H1 (cell line): ENCODE measurements at regions not wholly inside any gene's neighbourhood (a gene's known extent, or its start where the extent isn't known, plus 50 kb on each side); places are given as distances from the start of the nearest gene placed in this dataset.

Source experiments
- CTCF ChIA-PET: fragments of 300-600 bp; sonication (Branson Sonifier 250); formaldehyde crosslinking; loops from one replicate; lab custom pipeline; 2021; ENCODE audit not compliant: partially characterized antibody; lab: Charles Lee
- POLR2A ChIA-PET: fragments of 300-600 bp; sonication (Branson Sonifier 250); formaldehyde crosslinking; loops from one replicate; lab custom pipeline; 2021; ENCODE audit warnings: inconsistent platforms; ENCODE audit not compliant: partially characterized antibody; lab: Charles Lee
- DNase-seq, 2 experiments: peaks; one replicate each; pipeline versions ENCODE4 v3.0.0 to v3.0.0-alpha.2; 2010 to 2022; ENCODE audit warnings: low spot score in 2 of 2, low read depth in 1 of 2, mixed read lengths in 1 of 2
- FAIRE-seq: peaks from 2 replicates; lab custom pipeline; 2011; peaks lifted over from hg19 to GRCh38; lab: Jason Lieb, UNC
- H2AFZ ChIP-seq: 2 replicates; pipeline ENCODE4 v1.8.1; 2012; ENCODE audit warnings: low read length, inconsistent platforms
- H2AK5ac ChIP-seq: 2 replicates; pipeline ENCODE4 v1.6.1; 2013; ENCODE audit warnings: low read depth, low read length
- H2BK120ac ChIP-seq: replicated peaks from 2 replicates; pipeline ENCODE3; 2013; ENCODE audit warnings: low read depth, low read length, inconsistent platforms
- H2BK12ac ChIP-seq: 2 replicates; pipeline ENCODE4 v1.6.1; 2013; ENCODE audit warnings: low read depth, low read length
- H2BK15ac ChIP-seq: 2 replicates; pipeline ENCODE4 v1.6.1; 2013; ENCODE audit warnings: low read length
- H2BK20ac ChIP-seq: 2 replicates; pipeline ENCODE4 v1.6.1; 2013; ENCODE audit warnings: low read length
- H2BK5ac ChIP-seq: 2 replicates; pipeline ENCODE4 v1.6.1; 2013; ENCODE audit warnings: low read depth, low read length
- H3K14ac ChIP-seq: 2 replicates; pipeline ENCODE4 v1.6.1; 2013; ENCODE audit warnings: inconsistent platforms; ENCODE audit not compliant: insufficient read length
- H3K18ac ChIP-seq: 2 replicates; pipeline ENCODE4 v1.6.1; 2013; ENCODE audit warnings: low read length; ENCODE audit errors: extremely low read depth
- H3K23ac ChIP-seq: 2 replicates; pipeline ENCODE4 v1.6.1; 2013; ENCODE audit warnings: inconsistent platforms; ENCODE audit not compliant: insufficient read length
- H3K23me2 ChIP-seq: 2 replicates; pipeline ENCODE4 v1.6.1; 2013; ENCODE audit warnings: low read depth, low read length
- H3K27ac ChIP-seq: 2 replicates; pipeline ENCODE4 v1.6.1; 2011; ENCODE audit warnings: low read depth, low read length, inconsistent platforms
- H3K27me3 ChIP-seq, 4 experiments: replicated peaks in 1 of 4; 1 replicate in 1 of 4; 2 replicates in 3 of 4; pipeline versions ENCODE4 v1.6.1 to v1.8.1; 2011 to 2013; ENCODE audit warnings: low read length in 3 of 4, mild to moderate bottlenecking in 3 of 4, inconsistent platforms in 2 of 4, mixed read lengths in 2 of 4, moderate library complexity in 1 of 4; ENCODE audit not compliant: control insufficient read depth in 3 of 4, insufficient read depth in 3 of 4; ENCODE audit errors: extremely low read depth in 1 of 4
- H3K36me3 ChIP-seq, 4 experiments: 2 replicates each; pipeline versions ENCODE4 v1.6.1 to v1.8.1; 2011 to 2013; ENCODE audit warnings: mild to moderate bottlenecking in 4 of 4, low read length in 3 of 4, moderate library complexity in 2 of 4, control low read depth in 1 of 4, inconsistent platforms in 1 of 4; ENCODE audit not compliant: insufficient read depth in 4 of 4, control insufficient read depth in 2 of 4
- H3K4ac ChIP-seq: replicated peaks from 2 replicates; pipeline ENCODE3; 2013; ENCODE audit warnings: low read length, low read depth, mixed read lengths, inconsistent platforms; ENCODE audit not compliant: insufficient read length
- H3K4me1 ChIP-seq, 4 experiments: replicated peaks in 1 of 4; 1 replicate in 1 of 4; 2 replicates in 3 of 4; pipeline versions ENCODE4 v1.6.1 to v1.8.1; 2011 to 2013; ENCODE audit warnings: low read length in 3 of 4, inconsistent platforms in 2 of 4, mixed read lengths in 1 of 4; ENCODE audit not compliant: insufficient read depth in 4 of 4, control insufficient read depth in 3 of 4
- H3K4me2 ChIP-seq, 2 experiments: 2 replicates each; pipeline versions ENCODE4 v1.6.1 to v1.8.1; 2011 to 2013; ENCODE audit warnings: low read depth in 2 of 2, low read length in 2 of 2, control low read depth in 1 of 2, inconsistent platforms in 1 of 2, mild to moderate bottlenecking in 1 of 2; ENCODE audit not compliant: insufficient read depth in 1 of 2
- H3K4me3 ChIP-seq, 4 experiments: fragments of 200-600, 300-600 bp in 1 of 4; sonication (generic), shearing (Covaris generic), sonication (Bioruptor Twin) in 1 of 4; 2 replicates each; pipeline versions ENCODE4 v1.5.1 to v1.8.1; 2011 to 2016; ENCODE audit warnings: low read length in 4 of 4, low read depth in 3 of 4, control low read depth in 2 of 4, inconsistent platforms in 2 of 4, mild to moderate bottlenecking in 2 of 4, mixed read lengths in 1 of 4, moderate library complexity in 1 of 4; ENCODE audit not compliant: insufficient read depth in 2 of 4; ENCODE audit errors: extremely low read depth in 1 of 4
- H3K56ac ChIP-seq: replicated peaks from 2 replicates; pipeline ENCODE3; 2013; ENCODE audit warnings: low read depth, mild to moderate bottlenecking, mixed read lengths, low read length, inconsistent platforms; ENCODE audit not compliant: insufficient read length
- H3K79me1 ChIP-seq: 2 replicates; pipeline ENCODE4 v1.6.1; 2013; ENCODE audit warnings: low read depth, low read length, control low read depth
- H3K79me2 ChIP-seq, 2 experiments: 2 replicates each; pipeline versions ENCODE4 v1.6.1 to v1.8.1; 2012 to 2013; ENCODE audit warnings: low read length in 2 of 2, mild to moderate bottlenecking in 2 of 2, inconsistent platforms in 1 of 2; ENCODE audit not compliant: insufficient read depth in 2 of 2, control insufficient read depth in 1 of 2
- H3K9ac ChIP-seq, 4 experiments: replicated peaks in 1 of 4; 1 replicate in 1 of 4; 2 replicates in 3 of 4; pipeline versions ENCODE4 v1.6.1 to v1.8.1; 2011 to 2013; ENCODE audit warnings: low read depth in 3 of 4, low read length in 3 of 4, control low read depth in 2 of 4, mild to moderate bottlenecking in 2 of 4, moderate library complexity in 2 of 4, inconsistent platforms in 1 of 4; ENCODE audit errors: extremely low read depth in 1 of 4
- H3K9me3 ChIP-seq, 2 experiments: 2 replicates each; pipeline versions ENCODE4 v1.6.1 to v1.8.1; 2012 to 2013; ENCODE audit warnings: mild to moderate bottlenecking in 2 of 2, moderate library complexity in 2 of 2, control low read depth in 1 of 2, inconsistent platforms in 1 of 2, low read depth in 1 of 2, low read length in 1 of 2, mixed read lengths in 1 of 2; ENCODE audit not compliant: insufficient read depth in 2 of 2
- H4K20me1 ChIP-seq, 2 experiments: replicated peaks in 1 of 2; 2 replicates each; pipeline versions ENCODE3 to v1.8.1; 2011 to 2013; ENCODE audit warnings: inconsistent platforms in 2 of 2, low read length in 2 of 2, mild to moderate bottlenecking in 1 of 2; ENCODE audit not compliant: insufficient read depth in 2 of 2, control insufficient read depth in 1 of 2
- H4K5ac ChIP-seq: 2 replicates; pipeline ENCODE4 v1.6.1; 2013; ENCODE audit warnings: low read length, low read depth, mixed read lengths, inconsistent platforms; ENCODE audit not compliant: insufficient read length
- H4K8ac ChIP-seq: 2 replicates; pipeline ENCODE4 v1.8.0; 2013; ENCODE audit warnings: mild to moderate bottlenecking, moderate library complexity, low read length, inconsistent platforms; ENCODE audit not compliant: insufficient read depth; ENCODE audit errors: extremely low read depth
- H4K91ac ChIP-seq: replicated peaks from 2 replicates; pipeline ENCODE3; 2013; ENCODE audit warnings: low read length, mixed read lengths, inconsistent platforms; ENCODE audit not compliant: insufficient read length
- CHD1 ChIP-seq: IDR thresholded peaks from 2 replicates; pipeline ENCODE4 v1.6.1; 2012; ENCODE audit warnings: low read depth, low read length, improper control_type of control experiment
- CHD2 ChIP-seq: IDR thresholded peaks from 2 replicates; pipeline ENCODE4 v1.6.1; 2012; ENCODE audit warnings: low read length, improper control_type of control experiment
- EP300 ChIP-seq, 2 experiments: IDR thresholded peaks; 1 replicate in 1 of 2; 2 replicates in 1 of 2; pipeline ENCODE4 v1.6.1; 2011 to 2012; ENCODE audit warnings: low read depth in 2 of 2, low read length in 2 of 2, mild to moderate bottlenecking in 2 of 2, borderline replicate concordance in 1 of 2, inconsistent platforms in 1 of 2, moderate library complexity in 1 of 2
- KDM4A ChIP-seq: IDR thresholded peaks from one replicate; pipeline ENCODE4 v1.7.1; 2012; ENCODE audit warnings: low read depth, mild to moderate bottlenecking, moderate library complexity, low read length, inconsistent platforms; ENCODE audit not compliant: severe bottlenecking
- NRF1 ChIP-seq: IDR thresholded peaks from 2 replicates; pipeline ENCODE4 v1.6.1; 2011; ENCODE audit warnings: mild to moderate bottlenecking, low read depth, low read length, improper control_type of control experiment
- PHF8 ChIP-seq: fragments of 200-600 bp; sonication (generic); conservative IDR thresholded peaks from 2 replicates; pipeline ENCODE4 v1.7.1; 2012; ENCODE audit warnings: low read depth, mild to moderate bottlenecking, inconsistent platforms, low read length, moderate library complexity
- POLR2A ChIP-seq, 2 experiments: IDR thresholded peaks; 1 replicate in 1 of 2; 2 replicates in 1 of 2; pipeline ENCODE4 v1.6.1; 2011; ENCODE audit warnings: low read depth in 2 of 2, low read length in 2 of 2, mild to moderate bottlenecking in 2 of 2; ENCODE audit errors: control extremely low read depth in 1 of 2
- SIRT6 ChIP-seq: IDR thresholded peaks from one replicate; pipeline ENCODE4 v1.7.1; 2012; ENCODE audit warnings: low read length, inconsistent platforms
- SP1 ChIP-seq: IDR thresholded peaks from 2 replicates; pipeline ENCODE4 v1.6.1; 2011; ENCODE audit warnings: low read depth, low read length
- TAF7 ChIP-seq: optimal IDR thresholded peaks from 2 replicates; pipeline ENCODE3; 2011; ENCODE audit warnings: low read depth, mild to moderate bottlenecking, inconsistent platforms, low read length, moderate library complexity, borderline replicate concordance
- whole genome bisulfite sequencing, 2 experiments: shearing (Covaris generic) in 1 of 2; methylation state at CpG; one replicate each; pipeline versions ENCODE4 v1.1.6 to v1.1.7; 2013 to 2015; ENCODE audit warnings: low lambda C conversion rate in 2 of 2, mixed read lengths in 2 of 2, inconsistent platforms in 1 of 2, low coverage in 1 of 2, missing lambda C conversion rate in 1 of 2; ENCODE audit not compliant: insufficient replicate concordance in 2 of 2, insufficient coverage in 1 of 2, insufficient read length in 1 of 2; ENCODE audit errors: extremely low coverage in 1 of 2, missing lambda C conversion rate in 1 of 2; 5-methylcytosine and 5-hydroxymethylcytosine counted together

GRCh38 chr13:24081387-24081786 lies 79.1 kb upstream of the SPATA13 start:
- ChIA-PET POLR2A (no interaction called here), CTCF (interaction anchor here (0.7 to 1.2 kb wide), 3 partner anchors 9 to 147 kb away, joined by 3 to 5 read pairs (median 3); no protein-coding TSS in a partner anchor)
- H2AFZ ChIP-seq = no peak overlapping the region
- H3K23ac ChIP-seq = no peak overlapping the region
- H3K18ac ChIP-seq = no peak overlapping the region
- no peak overlapping the region for H2AK5ac ChIP-seq
- TF ChIP-seq CHD2 (no peak), POLR2A (IDR thresholded peaks at IDR 0.05; ENCODE audit: control extremely low read depth in 1 of 2, low read depth in 2 of 2, low read length in 2 of 2) (no peak), SP1 (no peak), NRF1 (no peak), TAF7 (no peak), EP300 (IDR thresholded peaks at IDR 0.05; ENCODE audit: borderline replicate concordance in 1 of 2, low read depth in 2 of 2, low read length in 2 of 2) (no peak), PHF8 (no peak), CHD1 (no peak), SIRT6 (no peak), KDM4A (no peak)
- 83% methylated on average over 2 of the region's 2 CpGs; no CpG with 5 or more reads in 1 of the 2 experiments for WGBS, 2 experiments
- no peak overlapping the region for H4K5ac ChIP-seq
- H2BK5ac ChIP-seq = no peak overlapping the region
- no peak overlapping the region for H2BK20ac ChIP-seq
- no peak overlapping the region for H4K91ac ChIP-seq
- H3K56ac ChIP-seq = no peak overlapping the region
- H3K4ac ChIP-seq = no peak overlapping the region
- no peak overlapping the region for H2BK15ac ChIP-seq
- H3K9ac ChIP-seq = no peak overlapping the region
- H4K20me1 ChIP-seq = no peaks in the 10 kb centered on the region
- DNase-seq (no peak), FAIRE-seq (no peak)
- H3K4me3 ChIP-seq = no peak overlapping the region
- H3K4me2 ChIP-seq = no peak overlapping the region
- H3K23me2 ChIP-seq = no peaks in the 10 kb centered on the region; the same call in 1 of the 2 replicates
- H3K79me2 ChIP-seq = no peaks in the 10 kb centered on the region
- H3K27me3 ChIP-seq = no peaks in the 10 kb centered on the region
- no peak overlapping the region for H3K27ac ChIP-seq
- H3K14ac ChIP-seq = no peak overlapping the region
- H3K9me3 ChIP-seq = no peaks in the 10 kb centered on the region
- H3K4me1 ChIP-seq = peaks cover 3 to 12% (median 6%) of the 10 kb centered on the region in 4 experiments
- no peak overlapping the region for H4K8ac ChIP-seq
- H3K36me3 ChIP-seq = no peaks in the 10 kb centered on the region
- no peaks in the 10 kb centered on the region for H3K79me1 ChIP-seq
- no peak overlapping the region for H2BK120ac ChIP-seq
- no peak overlapping the region for H2BK12ac ChIP-seq
